ENCODE measurements at regions not wholly inside any gene's neighbourhood (a gene's known extent, or its start where the extent isn't known, plus 50 kb on each side); places are given as distances from the start of the nearest gene placed in this dataset.

DNA sequence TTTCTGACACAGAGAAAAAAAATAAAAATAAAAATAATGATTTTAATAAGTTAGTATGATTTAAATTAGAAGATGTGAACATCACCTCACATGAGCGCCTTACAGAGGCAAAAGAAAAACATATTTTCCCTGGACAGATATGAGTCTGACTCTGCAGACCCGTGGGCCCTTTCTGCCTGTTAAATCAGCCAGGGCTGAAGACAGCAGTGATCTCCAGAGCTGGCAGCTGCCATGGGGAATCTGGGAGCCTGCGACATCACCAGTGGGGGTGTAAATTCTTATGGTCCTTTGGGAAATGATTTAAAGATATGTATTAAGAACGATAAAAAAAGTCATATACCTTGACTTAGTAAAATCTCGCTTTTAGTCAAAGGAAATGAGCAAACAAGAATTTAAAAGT, 65.7 kb upstream of the FOXF1 start:
- no peak for DNase-seq (ENCODE audit: low spot score)
- H3K36me3 ChIP-seq: no peaks in the 10 kb centered on the region
- TF ChIP-seq, protein P1, sequence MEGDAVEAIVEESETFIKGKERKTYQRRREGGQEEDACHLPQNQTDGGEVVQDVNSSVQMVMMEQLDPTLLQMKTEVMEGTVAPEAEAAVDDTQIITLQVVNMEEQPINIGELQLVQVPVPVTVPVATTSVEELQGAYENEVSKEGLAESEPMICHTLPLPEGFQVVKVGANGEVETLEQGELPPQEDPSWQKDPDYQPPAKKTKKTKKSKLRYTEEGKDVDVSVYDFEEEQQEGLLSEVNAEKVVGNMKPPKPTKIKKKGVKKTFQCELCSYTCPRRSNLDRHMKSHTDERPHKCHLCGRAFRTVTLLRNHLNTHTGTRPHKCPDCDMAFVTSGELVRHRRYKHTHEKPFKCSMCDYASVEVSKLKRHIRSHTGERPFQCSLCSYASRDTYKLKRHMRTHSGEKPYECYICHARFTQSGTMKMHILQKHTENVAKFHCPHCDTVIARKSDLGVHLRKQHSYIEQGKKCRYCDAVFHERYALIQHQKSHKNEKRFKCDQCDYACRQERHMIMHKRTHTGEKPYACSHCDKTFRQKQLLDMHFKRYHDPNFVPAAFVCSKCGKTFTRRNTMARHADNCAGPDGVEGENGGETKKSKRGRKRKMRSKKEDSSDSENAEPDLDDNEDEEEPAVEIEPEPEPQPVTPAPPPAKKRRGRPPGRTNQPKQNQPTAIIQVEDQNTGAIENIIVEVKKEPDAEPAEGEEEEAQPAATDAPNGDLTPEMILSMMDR (IDR thresholded peaks at IDR 0.05): no peak
- TF ChIP-seq POLR2A (IDR thresholded peaks at IDR 0.05): no peak
- no peak for TF ChIP-seq POLR2AphosphoS5 (IDR thresholded peaks at IDR 0.05)
- no peaks in the 10 kb centered on the region for H3K9me3 ChIP-seq
- no peaks in the 10 kb centered on the region for H3K4me1 ChIP-seq (replicated peaks)
- intact Hi-C loops (cut with DNase I): no loop called here
- peaks cover 3% of the 10 kb centered on the region for H3K27me3 ChIP-seq (replicated peaks; ENCODE audit: insufficient read depth)
- H3K4me3 ChIP-seq: no peak overlapping the region
- H3K27ac ChIP-seq: no peak overlapping the region
- WGBS: 39% methylated on average over 5 of the region's 5 CpGs

DNA sequence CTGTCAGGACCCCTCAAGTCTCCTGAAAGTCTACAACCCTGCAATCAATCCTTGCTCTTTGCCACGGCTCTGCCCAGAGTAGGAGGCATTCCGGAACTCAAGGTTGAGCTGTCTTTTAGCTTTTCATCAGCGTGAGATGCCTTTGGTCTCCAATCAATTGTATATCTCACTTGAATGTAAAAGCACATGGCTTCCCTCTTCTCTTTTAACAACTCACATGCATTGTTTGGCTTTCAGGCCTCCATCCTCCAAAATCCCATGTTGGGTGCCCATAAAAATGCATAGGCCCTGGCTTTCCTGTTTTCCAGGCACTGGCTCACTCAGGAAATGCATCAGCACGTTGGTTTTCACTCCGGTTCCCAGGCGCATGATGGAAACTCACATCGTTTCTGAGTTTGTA, 64.0 kb upstream of the FOXF1 start:
- Histone ChIP-seq H3K4me1 (replicated peaks) (no peaks in the 10 kb centered on the region), H3K9me3 (no peaks in the 10 kb centered on the region), H3K4me3 (no peak overlapping the region), H3K27me3 (replicated peaks; ENCODE audit: insufficient read depth) (peaks cover 3% of the 10 kb centered on the region), H3K27ac (no peak overlapping the region), H3K36me3 (no peaks in the 10 kb centered on the region)
- intact Hi-C loops (cut with DNase I): no loop called here
- TF ChIP-seq POLR2A (IDR thresholded peaks at IDR 0.05) (no peak), POLR2AphosphoS5 (IDR thresholded peaks at IDR 0.05) (no peak)
- TF ChIP-seq, protein P1 (IDR thresholded peaks at IDR 0.05): no peak
- 82% methylated on average over 7 of the region's 7 CpGs for WGBS
- DNase-seq (ENCODE audit: low spot score): no peak

DNA sequence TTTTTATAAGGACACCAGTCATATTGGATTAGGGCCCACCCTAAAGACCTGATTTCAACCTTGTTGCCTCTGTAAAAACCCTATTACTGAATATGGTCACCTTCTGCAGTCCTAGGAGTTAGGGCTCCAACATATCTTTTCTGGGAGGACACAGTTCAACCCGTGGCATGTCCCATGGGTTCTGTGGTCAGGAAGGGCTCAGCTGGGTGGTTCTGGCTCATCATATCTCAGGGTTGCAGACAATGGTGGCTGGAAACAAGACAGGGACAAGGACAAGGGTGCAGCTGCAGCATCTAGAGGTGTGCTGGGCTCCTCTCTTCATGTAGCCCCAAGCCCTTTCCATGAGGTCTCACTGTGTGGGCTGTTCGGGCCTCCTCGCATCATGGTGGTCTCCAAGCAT, 63.1 kb upstream of the FOXF1 start:
- intact Hi-C loops (cut with DNase I): no loop called here
- Histone ChIP-seq H3K4me1 (replicated peaks) (no peaks in the 10 kb centered on the region), H3K4me3 (no peak overlapping the region), H3K27me3 (replicated peaks; ENCODE audit: insufficient read depth) (peaks cover 3% of the 10 kb centered on the region), H3K36me3 (no peaks in the 10 kb centered on the region), H3K27ac (no peak overlapping the region), H3K9me3 (no peaks in the 10 kb centered on the region)
- TF ChIP-seq POLR2A (IDR thresholded peaks at IDR 0.05) (no peak), POLR2AphosphoS5 (IDR thresholded peaks at IDR 0.05) (no peak)
- TF ChIP-seq, protein P1 (IDR thresholded peaks at IDR 0.05): no peak
- WGBS: 97% methylated on average over 3 of the region's 3 CpGs
- no peak for DNase-seq (ENCODE audit: low spot score)

DNA sequence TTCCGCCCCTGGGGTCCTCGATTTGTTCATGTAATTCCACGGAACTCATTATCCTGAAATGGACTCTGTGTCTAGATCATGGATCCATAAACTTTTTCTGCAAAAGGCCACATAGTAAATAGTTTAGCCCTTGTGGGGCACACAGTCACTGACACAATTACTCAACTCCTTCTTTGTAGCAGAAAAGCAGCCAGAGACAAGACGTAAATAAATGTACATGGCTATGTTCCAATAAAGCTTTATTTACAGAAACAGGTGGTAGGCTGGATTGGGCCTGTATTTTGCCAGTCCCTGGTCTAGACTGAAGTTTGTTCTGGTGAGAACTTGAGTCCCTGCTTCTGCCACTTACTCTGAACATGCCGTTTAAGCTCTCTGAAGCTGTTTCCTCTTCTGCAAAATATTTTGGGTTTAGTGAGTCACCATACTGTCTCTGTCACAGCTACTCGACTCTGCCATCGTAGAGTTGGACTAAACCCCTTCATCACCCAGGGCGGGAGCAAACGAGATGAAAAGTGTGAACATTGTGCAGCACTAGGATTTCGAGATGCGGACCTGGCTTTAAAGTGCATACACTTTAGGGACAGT, 61.9 kb upstream of the FOXF1 start:
- Histone ChIP-seq H3K36me3 (no peaks in the 10 kb centered on the region), H3K27ac (no peak overlapping the region), H3K9me3 (no peaks in the 10 kb centered on the region), H3K27me3 (replicated peaks; ENCODE audit: insufficient read depth) (peaks cover 3% of the 10 kb centered on the region), H3K4me3 (no peak overlapping the region), H3K4me1 (replicated peaks) (no peaks in the 10 kb centered on the region)
- TF ChIP-seq POLR2AphosphoS5 (IDR thresholded peaks at IDR 0.05) (no peak), POLR2A (IDR thresholded peaks at IDR 0.05) (no peak)
- TF ChIP-seq, protein P1 (IDR thresholded peaks at IDR 0.05): no peak
- intact Hi-C loops (cut with DNase I): no loop called here
- 86% methylated on average over 11 of the region's 11 CpGs for WGBS
- no peak for DNase-seq (ENCODE audit: low spot score)

DNA sequence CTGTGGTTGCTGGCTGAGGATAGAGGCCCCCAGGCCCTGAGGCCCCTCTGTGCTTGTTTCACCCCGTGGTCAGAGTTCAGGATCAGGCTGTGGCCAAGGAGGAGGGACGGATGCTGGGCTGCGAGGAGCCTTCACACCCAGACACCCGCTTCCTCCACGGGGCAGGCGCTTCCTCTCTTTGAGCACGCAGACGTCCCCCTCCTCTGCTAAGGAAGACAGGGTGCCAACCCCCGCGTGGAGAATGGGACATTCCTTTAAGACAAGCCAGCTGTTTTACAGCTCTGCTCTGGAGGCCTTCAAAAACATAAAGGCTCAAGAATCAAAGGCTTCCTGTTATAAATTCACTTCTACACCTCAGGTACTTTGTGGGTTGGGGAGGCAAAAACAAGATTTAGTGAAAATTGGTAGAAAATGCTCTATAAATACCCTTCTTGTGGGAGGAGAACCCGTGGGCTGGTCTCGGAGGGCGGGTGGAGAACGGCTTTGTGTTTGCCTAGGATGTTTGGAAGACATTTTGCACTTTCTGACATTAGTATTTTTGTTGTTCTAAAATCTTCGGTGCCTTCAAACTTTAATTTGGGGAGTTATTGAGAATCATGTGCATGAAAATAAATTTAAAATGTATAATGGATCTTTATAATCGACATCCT, 60.8 kb upstream of the FOXF1 start:
- intact Hi-C loops (cut with DNase I): no loop called here
- Histone ChIP-seq H3K4me1 (replicated peaks) (no peaks in the 10 kb centered on the region), H3K27me3 (replicated peaks; ENCODE audit: insufficient read depth) (no peaks in the 10 kb centered on the region), H3K9me3 (no peaks in the 10 kb centered on the region), H3K4me3 (no peak overlapping the region), H3K36me3 (no peaks in the 10 kb centered on the region), H3K27ac (no peak overlapping the region)
- no peak for DNase-seq (ENCODE audit: low spot score)
- 44% methylated on average over 16 of the region's 16 CpGs for WGBS
- TF ChIP-seq POLR2A (IDR thresholded peaks at IDR 0.05) (no peak), POLR2AphosphoS5 (IDR thresholded peaks at IDR 0.05) (no peak)
- TF ChIP-seq, protein P1 (IDR thresholded peaks at IDR 0.05): no peak
